GM12864 (cell line): ENCODE measurements at regions not wholly inside any gene's neighbourhood (a gene's known extent, or its start where the extent isn't known, plus 50 kb on each side); places are given as distances from the start of the nearest gene placed in this dataset.

Experiments used
- DNase-seq: peaks from one replicate; pipeline ENCODE4 v3.0.0-alpha.2; 2011; ENCODE audit warnings: low read depth
- H3K4me3 ChIP-seq: 2 replicates; pipeline ENCODE4 v1.5.1; 2011; ENCODE audit warnings: mild to moderate bottlenecking, low read depth, low read length, control low read depth
- TF ChIP-seq, protein P1 (sequence below): IDR thresholded peaks from 2 replicates; pipeline ENCODE4 v1.5.1; 2011; ENCODE audit warnings: low read depth, mild to moderate bottlenecking, moderate library complexity, low read length, control low read depth, inconsistent platforms; ENCODE audit errors: missing control alignments

DNA sequence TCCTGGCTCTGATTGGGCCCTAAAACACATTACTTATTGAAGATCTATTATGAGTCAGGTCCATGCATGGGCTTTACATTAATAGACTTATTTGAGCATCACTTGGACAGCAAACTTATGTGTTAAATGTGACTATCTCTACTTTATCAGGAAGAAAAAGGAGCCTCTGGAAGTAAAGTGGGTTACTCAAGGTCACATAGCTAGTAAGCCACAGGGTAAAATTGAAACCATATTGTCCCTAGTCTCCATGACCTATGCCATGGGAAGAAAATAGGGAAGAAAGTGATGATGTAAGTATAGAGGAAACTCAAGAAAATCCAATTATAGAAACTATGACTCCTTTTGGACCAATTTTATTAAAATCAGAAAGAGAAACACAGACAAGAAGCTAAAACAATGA is 555.3 kb downstream of the NUF2 start:
- TF ChIP-seq, protein P1, sequence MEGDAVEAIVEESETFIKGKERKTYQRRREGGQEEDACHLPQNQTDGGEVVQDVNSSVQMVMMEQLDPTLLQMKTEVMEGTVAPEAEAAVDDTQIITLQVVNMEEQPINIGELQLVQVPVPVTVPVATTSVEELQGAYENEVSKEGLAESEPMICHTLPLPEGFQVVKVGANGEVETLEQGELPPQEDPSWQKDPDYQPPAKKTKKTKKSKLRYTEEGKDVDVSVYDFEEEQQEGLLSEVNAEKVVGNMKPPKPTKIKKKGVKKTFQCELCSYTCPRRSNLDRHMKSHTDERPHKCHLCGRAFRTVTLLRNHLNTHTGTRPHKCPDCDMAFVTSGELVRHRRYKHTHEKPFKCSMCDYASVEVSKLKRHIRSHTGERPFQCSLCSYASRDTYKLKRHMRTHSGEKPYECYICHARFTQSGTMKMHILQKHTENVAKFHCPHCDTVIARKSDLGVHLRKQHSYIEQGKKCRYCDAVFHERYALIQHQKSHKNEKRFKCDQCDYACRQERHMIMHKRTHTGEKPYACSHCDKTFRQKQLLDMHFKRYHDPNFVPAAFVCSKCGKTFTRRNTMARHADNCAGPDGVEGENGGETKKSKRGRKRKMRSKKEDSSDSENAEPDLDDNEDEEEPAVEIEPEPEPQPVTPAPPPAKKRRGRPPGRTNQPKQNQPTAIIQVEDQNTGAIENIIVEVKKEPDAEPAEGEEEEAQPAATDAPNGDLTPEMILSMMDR = no peak

DNA sequence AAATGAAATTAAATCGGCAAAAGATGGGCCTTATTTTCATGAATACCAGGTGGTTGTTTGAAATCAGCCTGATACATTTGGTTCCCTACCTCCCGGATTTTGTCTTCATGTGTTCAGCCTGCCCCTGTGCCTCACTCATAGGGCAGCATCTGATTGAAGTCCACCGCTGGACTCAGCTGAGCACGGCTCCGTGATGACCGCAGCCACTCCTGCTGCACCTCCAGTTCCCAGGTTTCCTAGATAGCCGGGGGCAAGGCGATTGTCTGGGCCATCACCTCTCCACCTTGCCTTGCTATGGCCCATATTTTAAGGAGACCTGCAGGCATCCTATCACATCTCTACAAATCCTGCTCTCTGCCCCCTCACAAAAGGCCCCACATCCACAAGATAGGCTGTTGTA is 563.8 kb downstream of the NUF2 start:
- H3K4me3 ChIP-seq = no peak overlapping the region
- DNase-seq = no peak
- TF ChIP-seq, protein P1 = no peak

More for the DNA sequence above, 555.3 kb downstream of the NUF2 start:
- no peak for DNase-seq
- H3K4me3 ChIP-seq = no peak overlapping the region

DNA sequence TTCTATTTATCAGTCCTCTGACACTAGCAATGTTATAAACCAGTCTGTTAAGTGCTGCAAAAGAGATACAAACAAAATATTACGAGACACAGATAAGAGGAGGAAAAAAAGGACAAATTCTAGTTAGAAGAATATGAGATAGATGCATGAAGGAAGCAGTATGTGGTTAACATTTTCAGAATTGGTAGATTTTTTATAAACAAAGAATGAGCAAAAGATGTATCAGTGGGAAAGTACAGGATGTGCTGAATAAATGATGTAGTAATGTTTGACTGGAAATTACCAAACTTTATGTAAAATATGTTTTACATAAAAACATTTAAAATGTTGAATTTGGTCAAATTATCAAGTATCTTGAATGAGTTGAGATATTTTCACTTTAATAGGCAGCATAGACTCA is 574.2 kb downstream of the NUF2 start:
- no peak overlapping the region for H3K4me3 ChIP-seq
- TF ChIP-seq, protein P1 = no peak
- no peak for DNase-seq

DNA sequence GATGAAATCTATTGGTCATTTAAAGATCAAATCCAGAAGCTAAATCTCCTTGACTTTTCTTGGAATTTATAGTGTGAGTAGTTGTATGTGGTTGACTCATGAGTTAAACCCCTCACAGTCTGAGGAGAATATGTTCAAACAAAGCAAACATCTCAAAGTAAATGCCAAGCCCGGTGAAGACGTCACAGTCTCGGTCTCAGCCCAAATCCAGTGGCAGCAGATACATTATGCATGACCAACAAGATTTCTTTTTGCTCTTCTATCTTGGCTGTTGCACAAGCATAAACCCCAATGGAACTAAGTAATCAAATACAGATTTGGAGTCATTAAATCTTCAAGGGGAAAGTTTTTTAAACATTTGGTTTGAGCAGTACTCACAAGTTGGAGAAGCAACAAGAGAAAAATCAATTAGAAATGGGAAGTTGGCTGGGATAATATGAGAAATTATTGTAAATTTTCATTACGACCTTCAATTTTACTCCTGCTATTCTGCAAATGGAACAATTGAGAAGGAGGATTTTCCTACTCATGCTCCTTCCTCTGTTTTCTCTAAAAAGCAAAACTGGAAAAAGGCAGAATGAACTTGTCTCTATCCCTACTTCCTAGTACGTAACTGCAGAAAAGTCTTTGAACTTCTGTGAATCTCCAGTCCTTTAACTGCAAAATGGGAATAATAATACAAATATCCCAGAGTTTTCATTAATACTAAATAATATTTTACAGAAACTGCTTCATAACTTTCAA is 575.8 kb downstream of the NUF2 start:
- TF ChIP-seq, protein P1 = no peak
- DNase-seq = no peak

DNA sequence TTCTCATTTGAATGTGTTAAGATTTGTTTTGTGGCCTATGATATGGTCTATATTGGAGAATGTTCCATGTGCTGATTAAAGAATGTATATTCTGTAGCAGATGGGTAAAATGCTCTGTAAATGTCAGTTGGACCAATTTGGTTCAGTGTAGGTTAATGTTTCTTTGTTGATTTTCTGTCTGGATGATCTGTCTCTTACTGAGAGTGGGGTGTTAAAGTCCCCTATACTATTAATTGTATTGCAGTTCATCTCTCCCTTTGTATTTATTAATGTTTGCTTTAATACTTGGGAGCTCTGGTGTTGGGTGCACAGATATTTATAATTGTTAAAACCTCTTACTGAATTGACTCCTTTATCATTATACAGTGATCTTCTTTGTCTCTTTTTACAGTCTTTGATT is 584.5 kb downstream of the NUF2 start:
- no peak for DNase-seq
- no peak overlapping the region for H3K4me3 ChIP-seq
- TF ChIP-seq, protein P1 = no peak

More for the DNA sequence above, 575.8 kb downstream of the NUF2 start:
- no peak overlapping the region for H3K4me3 ChIP-seq

DNA sequence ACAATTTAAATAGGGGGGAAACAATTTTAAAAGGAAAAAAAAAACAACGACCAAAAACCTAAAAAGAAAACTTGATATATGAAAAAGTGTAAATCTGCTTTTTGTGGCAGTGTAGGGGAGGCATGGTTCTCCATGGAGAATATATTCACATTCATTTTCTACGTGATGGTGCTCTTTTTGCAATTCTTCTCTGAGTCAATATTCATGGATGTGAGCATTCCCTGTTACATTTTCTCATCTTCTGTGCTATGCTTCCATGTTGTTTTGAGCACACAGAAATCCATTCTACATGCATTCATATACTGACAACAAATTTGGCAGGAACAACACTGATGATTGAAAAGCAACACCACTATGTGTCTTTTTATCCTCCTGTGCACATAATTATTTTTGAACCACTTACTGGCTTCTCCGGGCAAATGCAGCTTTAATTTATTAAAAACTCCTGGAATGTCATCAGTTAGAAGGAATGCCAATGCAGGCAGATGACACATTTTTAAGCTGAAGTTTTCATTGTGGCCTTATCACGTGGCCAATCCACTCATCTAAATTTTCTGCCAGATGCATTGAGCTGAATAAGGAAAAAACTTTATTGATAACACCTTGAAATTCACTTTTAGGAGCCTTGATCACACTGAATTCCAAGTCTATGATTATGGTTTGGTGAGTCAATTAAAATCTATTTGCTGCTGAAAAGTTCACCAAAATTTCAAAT is 590.6 kb downstream of the NUF2 start:
- DNase-seq = no peak
- no peak overlapping the region for H3K4me3 ChIP-seq
- TF ChIP-seq, protein P1 = no peak
